ENCODE measurements at regions not wholly inside any gene's neighbourhood (a gene's known extent, or its start where the extent isn't known, plus 50 kb on each side); places are given as distances from the start of the nearest gene placed in this dataset.
"Not testable (repeated sequence)": the region's sequence is repeated elsewhere in the genome, so short reads cannot be mapped to it uniquely, and the experiment has no call there.

DNA sequence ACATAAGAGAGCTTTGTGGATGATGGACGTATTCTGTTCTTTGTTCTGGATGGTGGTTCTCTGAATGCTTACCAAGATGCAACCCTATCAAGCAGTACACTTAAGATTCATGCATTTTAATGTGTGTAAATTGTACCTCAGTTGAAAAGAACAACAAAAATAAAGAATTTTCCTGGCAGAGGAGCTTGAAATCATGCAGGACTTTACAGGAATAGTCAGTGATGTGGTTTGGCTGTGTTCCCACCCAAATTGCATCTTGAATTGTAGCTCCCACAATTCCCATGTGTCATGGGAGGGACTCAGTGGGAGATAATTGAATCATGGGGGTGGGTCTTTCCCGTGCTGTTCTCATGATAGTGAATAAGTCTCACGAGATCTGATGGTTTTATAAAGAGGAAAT, 430.6 kb upstream of the ASIC2 start:
- TF ChIP-seq, protein P1, sequence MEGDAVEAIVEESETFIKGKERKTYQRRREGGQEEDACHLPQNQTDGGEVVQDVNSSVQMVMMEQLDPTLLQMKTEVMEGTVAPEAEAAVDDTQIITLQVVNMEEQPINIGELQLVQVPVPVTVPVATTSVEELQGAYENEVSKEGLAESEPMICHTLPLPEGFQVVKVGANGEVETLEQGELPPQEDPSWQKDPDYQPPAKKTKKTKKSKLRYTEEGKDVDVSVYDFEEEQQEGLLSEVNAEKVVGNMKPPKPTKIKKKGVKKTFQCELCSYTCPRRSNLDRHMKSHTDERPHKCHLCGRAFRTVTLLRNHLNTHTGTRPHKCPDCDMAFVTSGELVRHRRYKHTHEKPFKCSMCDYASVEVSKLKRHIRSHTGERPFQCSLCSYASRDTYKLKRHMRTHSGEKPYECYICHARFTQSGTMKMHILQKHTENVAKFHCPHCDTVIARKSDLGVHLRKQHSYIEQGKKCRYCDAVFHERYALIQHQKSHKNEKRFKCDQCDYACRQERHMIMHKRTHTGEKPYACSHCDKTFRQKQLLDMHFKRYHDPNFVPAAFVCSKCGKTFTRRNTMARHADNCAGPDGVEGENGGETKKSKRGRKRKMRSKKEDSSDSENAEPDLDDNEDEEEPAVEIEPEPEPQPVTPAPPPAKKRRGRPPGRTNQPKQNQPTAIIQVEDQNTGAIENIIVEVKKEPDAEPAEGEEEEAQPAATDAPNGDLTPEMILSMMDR (IDR thresholded peaks at IDR 0.05): not testable (repeated sequence)
- not testable (repeated sequence) for TF ChIP-seq EP300, POLR2A (IDR thresholded peaks at IDR 0.05)
